HL-60 (cell line): ENCODE measurements at regions not wholly inside any gene's neighbourhood (a gene's known extent, or its start where the extent isn't known, plus 50 kb on each side); places are given as distances from the start of the nearest gene placed in this dataset.

Experiments
- DNase-seq, 2 experiments: peaks; one replicate each; pipeline ENCODE4 v3.0.0-alpha.2; 2010 to 2020; ENCODE audit warnings: low read depth in 1 of 2, low spot score in 1 of 2
- H3K27ac ChIP-seq: fragments of 250-450 bp; sonication (Bioruptor Pico); replicated peaks from 2 replicates; pipeline ENCODE4 v1.5.1; 2020; ENCODE audit warnings: mild to moderate bottlenecking, moderate library complexity
- H3K27me3 ChIP-seq: fragments of 250-450 bp; sonication (Bioruptor Pico); 2 replicates; pipeline ENCODE4 v1.5.1; 2021; ENCODE audit warnings: mild to moderate bottlenecking, moderate library complexity; ENCODE audit not compliant: insufficient read depth, poor library complexity, severe bottlenecking
- H3K4me3 ChIP-seq: replicated peaks from 2 replicates; pipeline ENCODE4 v1.5.1; 2011; ENCODE audit warnings: mild to moderate bottlenecking, control low read depth, low read length; ENCODE audit not compliant: insufficient read depth
- GABPA ChIP-seq: IDR thresholded peaks from 2 replicates; pipeline ENCODE4 v1.6.1; 2012; ENCODE audit warnings: low read depth
- POLR2AphosphoS5 ChIP-seq: IDR thresholded peaks from 2 replicates; pipeline ENCODE4 v1.6.1; 2012; ENCODE audit warnings: low read depth
- REST ChIP-seq: IDR thresholded peaks from 2 replicates; pipeline ENCODE4 v1.6.1; 2012; ENCODE audit warnings: low read depth; ENCODE audit not compliant: insufficient replicate concordance
- SPI1 ChIP-seq: IDR thresholded peaks from 2 replicates; pipeline ENCODE4 v1.6.1; 2012; ENCODE audit warnings: low read depth, mild to moderate bottlenecking, borderline replicate concordance
- TF ChIP-seq, protein P1 (sequence below): IDR thresholded peaks from one replicate; pipeline ENCODE4 v1.5.1; 2011; ENCODE audit warnings: low read length, control low read depth, inconsistent platforms; ENCODE audit not compliant: insufficient read depth

DNA sequence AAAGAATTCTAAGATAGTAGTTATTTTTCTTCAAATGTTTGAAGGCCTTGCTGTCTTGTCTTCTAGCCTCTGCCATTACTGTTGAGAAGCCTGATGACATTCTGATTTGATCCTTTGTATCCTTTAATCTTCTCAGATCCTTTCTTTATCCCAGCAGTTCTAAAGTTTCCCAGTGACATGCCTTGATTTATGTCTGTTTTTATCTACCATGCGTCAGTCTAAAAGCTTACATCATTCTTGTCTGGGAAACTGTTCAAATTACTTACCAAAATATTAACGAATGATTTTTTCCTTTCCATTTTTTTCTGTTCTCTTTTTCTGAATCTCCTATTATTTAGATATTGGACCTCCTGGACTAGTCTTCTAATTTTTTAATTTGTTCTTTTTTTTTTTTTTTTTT, 78.3 kb upstream of the HELT start:
- TF ChIP-seq SPI1 = no peak
- no peak for TF ChIP-seq REST
- TF ChIP-seq POLR2AphosphoS5 = no peak
- TF ChIP-seq, protein P1, sequence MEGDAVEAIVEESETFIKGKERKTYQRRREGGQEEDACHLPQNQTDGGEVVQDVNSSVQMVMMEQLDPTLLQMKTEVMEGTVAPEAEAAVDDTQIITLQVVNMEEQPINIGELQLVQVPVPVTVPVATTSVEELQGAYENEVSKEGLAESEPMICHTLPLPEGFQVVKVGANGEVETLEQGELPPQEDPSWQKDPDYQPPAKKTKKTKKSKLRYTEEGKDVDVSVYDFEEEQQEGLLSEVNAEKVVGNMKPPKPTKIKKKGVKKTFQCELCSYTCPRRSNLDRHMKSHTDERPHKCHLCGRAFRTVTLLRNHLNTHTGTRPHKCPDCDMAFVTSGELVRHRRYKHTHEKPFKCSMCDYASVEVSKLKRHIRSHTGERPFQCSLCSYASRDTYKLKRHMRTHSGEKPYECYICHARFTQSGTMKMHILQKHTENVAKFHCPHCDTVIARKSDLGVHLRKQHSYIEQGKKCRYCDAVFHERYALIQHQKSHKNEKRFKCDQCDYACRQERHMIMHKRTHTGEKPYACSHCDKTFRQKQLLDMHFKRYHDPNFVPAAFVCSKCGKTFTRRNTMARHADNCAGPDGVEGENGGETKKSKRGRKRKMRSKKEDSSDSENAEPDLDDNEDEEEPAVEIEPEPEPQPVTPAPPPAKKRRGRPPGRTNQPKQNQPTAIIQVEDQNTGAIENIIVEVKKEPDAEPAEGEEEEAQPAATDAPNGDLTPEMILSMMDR = no peak
- TF ChIP-seq GABPA = no peak
- Histone ChIP-seq H3K27me3 (no peaks in the 10 kb centered on the region), H3K27ac (no peak overlapping the region), H3K4me3 (no peak overlapping the region)
- DNase-seq = no peak

- Histone ChIP-seq H3K4me3 (no peak overlapping the region), H3K27me3 (no peaks in the 10 kb centered on the region), H3K27ac (no peak overlapping the region)
- no peak for DNase-seq
- TF ChIP-seq GABPA (no peak), REST (no peak), POLR2AphosphoS5 (no peak), SPI1 (no peak)
- TF ChIP-seq, protein P1 = no peak
These were observed 77.8 kb upstream of the HELT start for GRCh38 chr4:184940500-184940899.

GRCh38 chr4:184941671-184942418, 76.4 kb upstream of the HELT start:
- H3K27ac ChIP-seq = no peak overlapping the region
- H3K27me3 ChIP-seq = no peaks in the 10 kb centered on the region
- TF ChIP-seq REST (no peak), SPI1 (no peak), GABPA (no peak), POLR2AphosphoS5 (no peak)
- TF ChIP-seq, protein P1 = no peak
- H3K4me3 ChIP-seq = no peak overlapping the region
- DNase-seq = no peak
